Heart right ventricle (tissue), 16 donors: ENCODE measurements at regions not wholly inside any gene's neighbourhood (a gene's known extent, or its start where the extent isn't known, plus 50 kb on each side); places are given as distances from the start of the nearest gene placed in this dataset.

Experiments used
- ATAC-seq, 8 donors: fragments of 200-7000 bp; cut with Tn5 transposase; one replicate each; pipeline ENCODE4 v1.9.1; 2020; ENCODE audit warnings: mild to moderate bottlenecking in 8 of 8, moderate library complexity in 8 of 8, moderate number of reproducible peaks in 1 of 8
- DNase-seq, 2 donors: peaks; one replicate each; pipeline ENCODE4 v3.0.0-alpha.2; 2020
- H3K27ac ChIP-seq, 10 donors: fragments of 200-600 bp; sonication (generic) in 2 of 10; one replicate each; pipeline versions ENCODE4 v1.5.0 to v1.8.0; 2020 to 2022; ENCODE audit warnings: mild to moderate bottlenecking in 3 of 10
- H3K27me3 ChIP-seq, 7 donors: fragments of 200-600 bp; one replicate each; pipeline ENCODE4 v1.8.0; 2021 to 2022; ENCODE audit warnings: mild to moderate bottlenecking in 2 of 7
- H3K36me3 ChIP-seq, 9 donors: fragments of 200-600 bp; sonication (generic) in 1 of 9; one replicate each; pipeline versions ENCODE4 v1.5.0 to v1.8.0; 2020 to 2022; ENCODE audit warnings: mild to moderate bottlenecking in 2 of 9
- H3K4me1 ChIP-seq, 9 donors: fragments of 200-600 bp; sonication (generic) in 1 of 9; one replicate each; pipeline versions ENCODE4 v1.5.0 to v1.8.0; 2020 to 2022; ENCODE audit warnings: mild to moderate bottlenecking in 4 of 9
- H3K4me3 ChIP-seq, 10 donors: fragments of 200-600 bp; sonication (generic) in 2 of 10; one replicate each; pipeline versions ENCODE4 v1.5.0 to v1.8.0; 2020 to 2022; ENCODE audit warnings: mild to moderate bottlenecking in 7 of 10, moderate library complexity in 2 of 10
- H3K9me3 ChIP-seq, 11 donors: fragments of 200-600 bp in 10 of 11; sonication (generic) in 2 of 11; one replicate each; pipeline versions ENCODE4 v1.5.0 to v1.8.0; 2013 to 2022; ENCODE audit warnings: mild to moderate bottlenecking in 2 of 11, control low read depth in 1 of 11, moderate library complexity in 1 of 11
- CTCF ChIP-seq, 9 donors: fragments of 200-600 bp; sonication (generic) in 2 of 9; IDR thresholded peaks; one replicate each; pipeline versions ENCODE4 v1.5.0 to v1.8.0; 2021 to 2022; ENCODE audit warnings: antibody characterized with exemption in 9 of 9, mild to moderate bottlenecking in 5 of 9, moderate library complexity in 1 of 9
- WGBS, 2 donors: extraction: QIAGEN DNeasy Blood & Tissue Kit; methylation state at CpG; one replicate each; pipeline ENCODE4 v1.1.7; 2013; ENCODE audit warnings: inconsistent platforms in 1 of 2; 5-methylcytosine and 5-hydroxymethylcytosine counted together
- intact Hi-C, 10 donors: fragments of 100-400 bp; cut with DNase I; formaldehyde crosslinking; loops; one replicate each; pipeline versions ENCODE4 v1.11.1 to v1.14.2; 2022
- donor health status: Arrhythmogenic right ventricular cardiomyopathy.
- donor health status: ischemic (EF 13 %, LVEDD 7.1; RV severe dilation, severe dysfunction).
- donor health status: healthy with polysubstance abuse.
- donor health status: DM: no; HTN: yes; CAD: no.
- donor health status: DM: no; HTN: no; CAD: no.
- donor health status: ischemic (EF 25% LVEDD 6.9; RV normal size, moderate dysfunction).
- donor health status: ischemic (EF 25% LVEDD 5.7; RV mildly dilated, moderate dysfunction).
- donor health status: healthy.
- donor health status: DM: yes; HTN: yes; CAD: no.
- donor health status: Ischemic cardiomyopathy.
- donor health status: ischemic (EF 35%, LVEDD 5.7; RV mildly dilated, moderate dysfunction).
- donor health status: nonischemic (EF 11% LVEDD 7.7; RV severe dilation, severe dysfunction).
- donor health status: DM: yes; HTN: yes; CAD: no.
- donor health status: PGD.
- donor health status: ischemic (EF 29% LVEDD 5.4; RV normal size, mild dysfunction).
- donor health status: nonischemic (EF 23%, LVEDD 6.1; RV moderate dilation, normal function).

- Histone ChIP-seq H3K27me3 (no peaks in the 10 kb centered on the region), H3K9me3 (no peaks in the 10 kb centered on the region), H3K4me1 (peaks cover 0 to 7% (median 0%) of the 10 kb centered on the region in 9 donors), H3K4me3 (no peak overlapping the region), H3K27ac (no peak overlapping the region), H3K36me3 (no peaks in the 10 kb centered on the region)
- intact Hi-C loops: no loop called here
- no peak for TF ChIP-seq CTCF (IDR thresholded peaks at IDR 0.05)
- ATAC-seq (no peak), DNase-seq (no peak)
- 65 to 69% methylated on average over 3 of the region's 3 CpGs for WGBS, 2 donors
Observed at GRCh38 chr2:150136401-150136800, 351.1 kb downstream of the RND3 start.

GRCh38 chr2:150135223-150135883, 352.1 kb downstream of the RND3 start:
- H3K4me1 ChIP-seq: peaks cover 0 to 5% (median 0%) of the 10 kb centered on the region in 9 donors
- ATAC-seq (no peak), DNase-seq (no peak)
- H3K4me3 ChIP-seq: no peak overlapping the region
- no peaks in the 10 kb centered on the region for H3K9me3 ChIP-seq
- H3K27ac ChIP-seq: no peak overlapping the region
- 93 to 94% methylated on average over 7 of the region's 7 CpGs for WGBS, 2 donors
- intact Hi-C loops: no loop called here
- no peak for TF ChIP-seq CTCF (IDR thresholded peaks at IDR 0.05)
- no peaks in the 10 kb centered on the region for H3K27me3 ChIP-seq
- H3K36me3 ChIP-seq: no peaks in the 10 kb centered on the region

GRCh38 chr2:150134223-150134857, 353.1 kb downstream of the RND3 start:
- 83 to 86% methylated on average over 6 of the region's 6 CpGs for WGBS, 2 donors
- peaks cover 0 to 5% (median 0%) of the 10 kb centered on the region in 9 donors for H3K4me1 ChIP-seq
- no peak for ATAC-seq
- no peak overlapping the region for H3K27ac ChIP-seq
- intact Hi-C loops: no loop called here
- H3K27me3 ChIP-seq: no peaks in the 10 kb centered on the region
- H3K4me3 ChIP-seq: no peak overlapping the region
- DNase-seq: no peak
- no peak for TF ChIP-seq CTCF (IDR thresholded peaks at IDR 0.05)
- H3K36me3 ChIP-seq: no peaks in the 10 kb centered on the region
- no peaks in the 10 kb centered on the region for H3K9me3 ChIP-seq

- no peak for TF ChIP-seq CTCF (IDR thresholded peaks at IDR 0.05)
- H3K9me3 ChIP-seq: no peaks in the 10 kb centered on the region
- H3K4me1 ChIP-seq: peaks cover 0 to 5% (median 0%) of the 10 kb centered on the region in 9 donors
- ATAC-seq (peak in 6 of 8 donors; percentile 46 to 92 (median 60)), DNase-seq (no peak)
- intact Hi-C loops: no loop called here
- no peak overlapping the region for H3K27ac ChIP-seq
- WGBS, 2 donors: 71 to 79% methylated on average over 5 of the region's 5 CpGs
- no peak overlapping the region for H3K4me3 ChIP-seq
- no peaks in the 10 kb centered on the region for H3K27me3 ChIP-seq
- H3K36me3 ChIP-seq: no peaks in the 10 kb centered on the region
Observed at GRCh38 chr2:150133623-150134022, 353.8 kb downstream of the RND3 start.
